MCF 10A (cell line): ENCODE measurements at regions not wholly inside any gene's neighbourhood (a gene's known extent, or its start where the extent isn't known, plus 50 kb on each side); places are given as distances from the start of the nearest gene placed in this dataset.

ENCODE experiments used
- BruUV-seq: library from RNA; stranded (reverse); fragments of 400-500 nt; replicated peaks from 2 replicates; lab custom pipeline; 2021; lab: Mats Ljungman, UMichigan
- CTCF ChIA-PET: fragments of 300-600 bp; sonication (Branson Sonifier 250); formaldehyde crosslinking; extraction: SDS; loops from one replicate; lab custom pipeline; 2021; ENCODE audit warnings: antibody characterized with exemption, inconsistent platforms; lab: Yijun Ruan, JAX
- POLR2A ChIA-PET: fragments of 300-600, 350-650 bp; sonication (Branson Sonifier 250); formaldehyde crosslinking; extraction: SDS; loops from one replicate; lab custom pipeline; 2020; ENCODE audit warnings: antibody characterized with exemption, inconsistent platforms; lab: Yijun Ruan, JAX
- DNase-seq: peaks from one replicate; pipeline ENCODE4 v3.0.0-alpha.2; 2018; ENCODE audit not compliant: unreplicated experiment
- H3K27ac Mint-ChIP-seq: one replicate; pipeline ENCODE4 v1.8.0; 2022; ENCODE audit warnings: mild to moderate bottlenecking, low read depth, mixed read lengths; ENCODE audit not compliant: unreplicated experiment
- H3K27me3 Mint-ChIP-seq: one replicate; pipeline ENCODE4 v1.8.0; 2022; ENCODE audit warnings: mixed read lengths; ENCODE audit not compliant: insufficient read depth, unreplicated experiment
- H3K36me3 Mint-ChIP-seq: one replicate; pipeline ENCODE4 v1.8.0; 2022; ENCODE audit warnings: mild to moderate bottlenecking, moderate library complexity, mixed read lengths; ENCODE audit not compliant: insufficient read depth, unreplicated experiment
- H3K4me1 Mint-ChIP-seq: one replicate; pipeline ENCODE4 v1.8.0; 2022; ENCODE audit warnings: mixed read lengths; ENCODE audit not compliant: insufficient read depth, unreplicated experiment
- H3K4me3 Mint-ChIP-seq: one replicate; pipeline ENCODE4 v1.8.0; 2022; ENCODE audit warnings: mild to moderate bottlenecking, moderate library complexity, mixed read lengths; ENCODE audit not compliant: unreplicated experiment
- H3K9me3 Mint-ChIP-seq: one replicate; pipeline ENCODE4 v1.8.0; 2022; ENCODE audit warnings: mixed read lengths; ENCODE audit not compliant: unreplicated experiment
- intact Hi-C: fragments of 100-400 bp; cut with micrococcal nuclease; formaldehyde crosslinking; loops from 2 replicates; pipeline ENCODE4 v1.14.1; 2022
- TF ChIP-seq, protein P1 (sequence below): fragments of 200-600 bp; IDR thresholded peaks from one replicate; pipeline ENCODE4 v1.8.0; 2022; ENCODE audit warnings: antibody characterized with exemption, mild to moderate bottlenecking; ENCODE audit not compliant: unreplicated experiment

DNA sequence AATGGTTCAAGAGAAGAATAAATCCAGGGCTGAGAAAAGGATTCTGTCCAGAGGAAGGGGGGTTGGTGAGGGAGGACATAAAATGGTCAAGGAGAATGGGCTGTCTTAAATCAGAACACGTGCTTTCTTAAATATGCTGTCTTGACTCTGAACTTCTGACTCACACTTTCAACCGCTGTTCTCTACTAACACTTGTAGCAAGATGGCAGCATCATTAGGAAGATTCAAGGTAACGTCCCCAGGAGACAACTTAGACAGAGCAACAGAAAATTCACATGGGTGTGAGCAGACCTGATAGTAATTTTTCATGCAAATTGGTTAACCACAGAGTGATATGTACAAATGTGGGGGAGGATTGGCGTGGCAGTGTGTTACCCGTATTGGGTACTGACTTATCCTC lies 126.8 kb upstream of the GALNT17 start:
- Mint-ChIP-seq H3K4me3 (no peak overlapping the region), H3K9me3 (peaks cover 37% of the 10 kb centered on the region), H3K27ac (no peak overlapping the region), H3K4me1 (no peaks in the 10 kb centered on the region), H3K36me3 (no peaks in the 10 kb centered on the region), H3K27me3 (no peaks in the 10 kb centered on the region)
- ChIA-PET CTCF (no interaction called here), POLR2A (no interaction called here)
- intact Hi-C loops = no loop called here
- DNase-seq = no peak
- BruUV-seq = no TSS peak
- TF ChIP-seq, protein P1, sequence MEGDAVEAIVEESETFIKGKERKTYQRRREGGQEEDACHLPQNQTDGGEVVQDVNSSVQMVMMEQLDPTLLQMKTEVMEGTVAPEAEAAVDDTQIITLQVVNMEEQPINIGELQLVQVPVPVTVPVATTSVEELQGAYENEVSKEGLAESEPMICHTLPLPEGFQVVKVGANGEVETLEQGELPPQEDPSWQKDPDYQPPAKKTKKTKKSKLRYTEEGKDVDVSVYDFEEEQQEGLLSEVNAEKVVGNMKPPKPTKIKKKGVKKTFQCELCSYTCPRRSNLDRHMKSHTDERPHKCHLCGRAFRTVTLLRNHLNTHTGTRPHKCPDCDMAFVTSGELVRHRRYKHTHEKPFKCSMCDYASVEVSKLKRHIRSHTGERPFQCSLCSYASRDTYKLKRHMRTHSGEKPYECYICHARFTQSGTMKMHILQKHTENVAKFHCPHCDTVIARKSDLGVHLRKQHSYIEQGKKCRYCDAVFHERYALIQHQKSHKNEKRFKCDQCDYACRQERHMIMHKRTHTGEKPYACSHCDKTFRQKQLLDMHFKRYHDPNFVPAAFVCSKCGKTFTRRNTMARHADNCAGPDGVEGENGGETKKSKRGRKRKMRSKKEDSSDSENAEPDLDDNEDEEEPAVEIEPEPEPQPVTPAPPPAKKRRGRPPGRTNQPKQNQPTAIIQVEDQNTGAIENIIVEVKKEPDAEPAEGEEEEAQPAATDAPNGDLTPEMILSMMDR = no peak

GRCh38 chr7:71009636-71010035 lies 122.3 kb upstream of the GALNT17 start:
- Mint-ChIP-seq H3K9me3 (peaks cover 58% of the 10 kb centered on the region), H3K27ac (no peak overlapping the region), H3K36me3 (no peaks in the 10 kb centered on the region), H3K4me1 (no peaks in the 10 kb centered on the region), H3K27me3 (no peaks in the 10 kb centered on the region), H3K4me3 (no peak overlapping the region)
- ChIA-PET CTCF (no interaction called here), POLR2A (no interaction called here)
- DNase-seq = no peak
- intact Hi-C loops = no loop called here
- TF ChIP-seq, protein P1 = no peak
- BruUV-seq = no TSS peak

GRCh38 chr7:71015252-71015900 lies 116.6 kb upstream of the GALNT17 start:
- TF ChIP-seq, protein P1 = no peak
- ChIA-PET CTCF (interaction anchor here (0.6 kb wide), 1 partner anchor 440 kb away, joined by 3 read pairs; no protein-coding TSS in a partner anchor), POLR2A (no interaction called here)
- Mint-ChIP-seq H3K36me3 (no peaks in the 10 kb centered on the region), H3K27ac (no peak overlapping the region), H3K9me3 (peaks cover 54% of the 10 kb centered on the region), H3K4me3 (no peak overlapping the region), H3K4me1 (no peaks in the 10 kb centered on the region), H3K27me3 (no peaks in the 10 kb centered on the region)
- no TSS peak for BruUV-seq
- intact Hi-C loops = no loop called here
- DNase-seq = no peak

- TF ChIP-seq, protein P1 = no peak
- intact Hi-C loops = no loop called here
- H3K27ac Mint-ChIP-seq = no peak overlapping the region
- H3K9me3 Mint-ChIP-seq = peaks cover 44% of the 10 kb centered on the region
- H3K4me3 Mint-ChIP-seq = no peak overlapping the region
- H3K36me3 Mint-ChIP-seq = no peaks in the 10 kb centered on the region
- no peak for DNase-seq
- no peaks in the 10 kb centered on the region for H3K27me3 Mint-ChIP-seq
- no TSS peak for BruUV-seq
- H3K4me1 Mint-ChIP-seq = no peaks in the 10 kb centered on the region
- ChIA-PET CTCF (no interaction called here), POLR2A (no interaction called here)
Observed at GRCh38 chr7:71016401-71016800, 115.5 kb upstream of the GALNT17 start.
